Glomerular visceral epithelial cell (primary cell): ENCODE measurements at regions not wholly inside any gene's neighbourhood (a gene's known extent, or its start where the extent isn't known, plus 50 kb on each side); places are given as distances from the start of the nearest gene placed in this dataset.

Source experiments
- DNase-seq: peaks from one replicate; pipeline ENCODE4 v3.0.0-alpha.2; 2016; ENCODE audit errors: extremely low spot score

GRCh38 chr10:3467052-3467951, 294.7 kb upstream of the PITRM1 start:
- DNase-seq: peak; percentile 90

- DNase-seq: peak; percentile 26
These were observed 292.9 kb upstream of the PITRM1 start for GRCh38 chr10:3465406-3465891.

- no peak for DNase-seq
These were observed 292.3 kb upstream of the PITRM1 start for GRCh38 chr10:3464760-3465405.

DNA sequence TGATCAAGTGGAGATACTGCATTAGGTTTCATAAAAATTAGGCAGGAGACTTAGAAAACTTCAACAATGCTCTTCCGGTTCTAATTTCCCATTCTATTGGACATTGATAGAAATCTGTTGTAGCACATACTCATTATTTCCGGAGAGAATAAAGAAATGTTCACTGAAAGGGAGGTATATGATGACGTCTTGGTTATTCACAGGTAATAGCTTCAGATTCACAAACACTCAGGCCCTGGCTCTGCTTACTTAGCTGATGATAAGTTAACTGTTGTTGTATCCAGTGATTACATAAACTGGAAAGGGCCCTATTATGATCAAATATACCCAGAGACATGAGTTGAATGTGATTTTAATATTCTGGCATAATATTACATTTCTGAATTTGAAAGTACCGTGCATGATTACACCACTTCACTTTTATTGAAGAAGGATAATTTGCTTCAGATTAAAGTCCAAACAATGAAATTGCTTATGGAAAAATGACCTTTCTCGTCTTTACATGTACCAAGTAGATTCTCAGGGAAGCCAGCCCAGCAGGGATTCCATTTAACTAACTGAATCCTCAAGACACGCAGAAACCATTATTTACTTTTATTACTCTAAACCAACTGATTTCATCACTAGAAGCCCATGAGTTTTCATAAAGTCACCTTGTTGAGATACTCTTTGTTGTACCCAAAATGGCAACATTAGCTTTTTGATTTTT, 288.0 kb upstream of the PITRM1 start:
- DNase-seq: no peak

DNA sequence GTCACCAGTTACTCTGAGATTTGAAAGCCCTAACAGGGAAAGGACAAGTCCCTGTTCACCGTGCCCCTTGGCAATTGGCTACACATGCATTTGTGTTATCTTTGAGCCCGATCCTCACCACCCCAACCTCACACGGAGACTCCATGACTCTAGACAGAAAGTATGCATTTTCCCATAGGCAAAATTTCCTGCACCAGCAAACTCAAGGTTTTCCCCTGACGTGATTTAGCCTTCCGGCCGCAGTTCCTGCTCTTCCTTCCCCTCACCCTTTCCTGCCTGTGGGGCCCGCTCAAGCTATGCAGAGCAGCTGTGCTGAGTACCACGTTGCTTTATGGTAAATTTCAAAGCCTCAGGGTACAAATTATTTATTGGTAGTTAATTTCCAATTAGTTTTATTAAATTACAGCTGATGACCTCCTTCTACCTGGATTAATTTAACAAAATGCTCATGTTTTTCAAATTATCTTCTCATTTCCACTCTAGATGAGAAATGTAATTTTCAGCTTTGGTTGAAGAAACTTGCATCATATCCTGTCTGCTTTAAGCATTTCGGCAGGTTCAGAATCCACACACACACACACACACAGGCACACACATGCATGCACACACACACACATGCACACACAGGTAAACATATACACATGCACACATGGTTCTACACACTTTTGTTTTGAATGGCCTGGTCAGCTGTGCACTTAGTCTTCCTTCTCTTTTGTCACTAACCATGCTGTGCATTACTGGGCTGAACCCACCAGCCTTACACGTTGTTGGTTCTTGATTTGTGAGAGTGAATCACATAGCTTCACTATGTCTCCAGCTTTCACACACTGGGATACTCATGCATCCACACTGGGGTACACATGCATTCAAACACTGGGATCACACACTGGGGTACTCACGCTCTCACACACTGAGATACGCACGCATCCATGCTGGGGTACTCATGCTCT, 283.1 kb upstream of the PITRM1 start:
- peak; percentile 83 for DNase-seq

- peak; percentile 79 for DNase-seq
These were observed 280.2 kb upstream of the PITRM1 start for GRCh38 chr10:3452683-3453361.

GRCh38 chr10:3452173-3452626, 279.6 kb upstream of the PITRM1 start:
- peak; percentile 89 for DNase-seq

DNA sequence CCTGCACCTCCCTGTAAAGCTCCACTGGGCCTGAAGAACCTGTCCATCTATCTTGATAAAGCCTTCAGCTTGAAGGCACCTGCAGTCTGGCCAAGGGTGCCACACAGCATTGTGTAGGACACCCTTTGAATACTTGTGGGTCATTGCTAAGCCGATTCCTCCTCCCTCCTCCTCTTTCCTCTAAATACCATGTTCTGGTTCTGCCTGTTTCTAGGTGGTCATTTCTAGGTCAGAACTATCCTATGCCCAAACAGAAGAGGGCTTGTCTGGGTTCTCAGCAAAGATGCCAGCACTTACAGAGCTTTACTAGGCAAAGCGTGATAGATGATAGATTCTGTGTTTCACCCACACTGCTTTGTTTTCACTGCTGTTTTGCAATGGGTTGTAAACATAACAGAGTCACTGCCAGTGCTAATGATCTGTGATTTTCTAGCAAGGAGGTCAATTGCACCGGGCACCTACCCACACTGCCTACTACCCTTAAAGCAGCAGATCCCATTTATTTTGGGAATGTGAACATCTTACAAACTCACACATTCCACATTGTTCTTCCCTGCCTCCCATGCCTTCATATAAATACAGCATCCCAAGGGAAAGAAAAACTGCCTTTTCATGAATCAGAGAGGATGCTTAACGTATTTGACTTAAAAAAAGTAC, 279.1 kb upstream of the PITRM1 start:
- DNase-seq: no peak

DNA sequence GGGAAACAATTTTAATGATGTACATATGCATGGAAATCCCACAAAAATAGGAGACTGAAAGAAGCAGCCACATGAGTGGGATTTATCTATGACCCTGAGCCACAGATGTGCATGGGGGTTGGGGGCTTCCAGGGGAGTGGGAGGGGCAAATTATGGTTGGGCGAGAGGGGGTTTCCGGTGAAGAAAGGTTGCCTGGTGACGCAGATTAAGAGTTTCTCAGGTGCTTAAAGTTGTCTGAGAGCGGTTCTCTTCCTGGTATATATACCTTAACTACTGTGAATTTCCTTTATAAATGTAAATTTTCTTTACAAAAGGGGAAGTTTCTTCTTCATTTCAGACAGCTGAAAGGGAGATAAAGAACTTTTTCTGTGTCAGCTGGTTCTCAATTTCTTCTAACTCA, 273.6 kb upstream of the PITRM1 start:
- DNase-seq: no peak

GRCh38 chr10:3445648-3446047, 273.1 kb upstream of the PITRM1 start:
- no peak for DNase-seq

DNA sequence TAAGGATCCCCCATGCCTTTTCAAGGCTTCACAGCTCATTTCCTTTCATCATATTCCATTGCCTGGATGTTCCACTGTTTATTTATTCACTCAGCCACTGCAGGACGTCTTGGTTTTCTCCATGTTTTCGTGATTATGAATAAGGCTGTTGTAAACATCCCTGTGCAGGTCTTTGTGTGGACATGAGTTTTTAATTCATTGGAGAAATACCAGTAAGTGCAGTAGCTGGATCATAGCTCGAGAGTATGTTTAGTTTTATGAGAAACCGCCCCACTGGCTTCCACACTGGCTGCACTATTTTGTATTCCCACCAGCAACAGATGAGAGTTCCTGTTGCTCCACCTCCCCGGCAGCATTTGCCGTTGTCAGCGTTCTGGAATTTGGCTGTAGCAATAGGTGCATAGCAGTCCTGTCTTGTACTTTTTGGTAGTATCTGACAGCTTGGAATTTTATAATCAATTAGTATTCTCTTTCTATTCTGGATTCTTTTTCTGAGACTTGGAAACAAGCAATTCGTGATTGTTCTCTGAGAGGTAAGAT, 269.9 kb upstream of the PITRM1 start:
- DNase-seq: no peak

DNA sequence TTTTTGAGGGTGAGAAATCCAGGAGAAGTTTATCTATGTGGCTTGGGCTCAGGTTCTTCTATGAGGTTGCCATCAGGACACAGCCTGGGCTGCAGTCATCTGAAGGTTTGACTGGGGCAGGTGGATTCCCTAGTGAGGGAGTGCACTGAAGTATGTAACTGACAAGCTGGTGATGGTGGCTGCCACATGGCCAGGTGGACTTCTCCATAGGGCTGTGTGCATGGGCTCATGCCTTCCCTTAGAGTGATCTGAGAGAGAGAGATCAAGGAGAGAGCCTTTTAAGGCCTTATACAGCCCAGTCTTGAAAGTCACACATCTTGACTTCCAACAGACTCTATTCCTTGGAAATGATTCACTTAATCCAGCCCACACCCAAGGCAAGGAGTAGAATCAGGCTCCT, 266.6 kb upstream of the PITRM1 start:
- DNase-seq: no peak

- no peak for DNase-seq
These were observed 266.0 kb upstream of the PITRM1 start for GRCh38 chr10:3438606-3439005.

- DNase-seq: peak; percentile 46
These were observed 263.1 kb upstream of the PITRM1 start for GRCh38 chr10:3435671-3436070.

GRCh38 chr10:3433988-3434387, 261.4 kb upstream of the PITRM1 start:
- no peak for DNase-seq

- DNase-seq: peak; percentile 73
These were observed 260.5 kb upstream of the PITRM1 start for GRCh38 chr10:3433131-3433530.

- no peak for DNase-seq
These were observed 259.7 kb upstream of the PITRM1 start for GRCh38 chr10:3432081-3432825.

DNA sequence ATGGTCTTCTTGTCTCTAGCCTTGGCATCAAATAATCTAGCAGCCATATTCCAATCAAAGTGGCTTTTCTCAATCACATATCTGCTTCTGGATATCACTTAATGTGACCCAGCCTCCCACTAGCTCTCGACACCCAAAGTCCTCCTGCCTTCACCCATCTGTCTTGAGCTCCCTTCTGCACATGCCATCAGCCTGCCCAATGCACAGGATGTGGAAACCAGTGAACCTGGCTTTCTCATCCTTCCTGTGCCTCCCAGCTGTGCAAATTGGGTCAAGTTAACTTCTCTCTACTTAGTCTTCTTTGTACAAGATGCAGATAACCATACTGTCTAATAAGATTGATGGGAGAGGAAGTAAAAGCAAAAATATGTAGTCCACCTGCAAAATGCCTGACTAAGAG, 257.9 kb upstream of the PITRM1 start:
- DNase-seq: no peak

GRCh38 chr10:3429676-3430075, 257.1 kb upstream of the PITRM1 start:
- no peak for DNase-seq
